GM21825 (cell line): ENCODE measurements at regions not wholly inside any gene's neighbourhood (a gene's known extent, or its start where the extent isn't known, plus 50 kb on each side); places are given as distances from the start of the nearest gene placed in this dataset.

ENCODE experiments used
- ATAC-seq: cut with Tn5 transposase; IDR thresholded peaks from one replicate; pipeline ENCODE4 v1.9.1; 2021; ENCODE audit warnings: mild to moderate bottlenecking, moderate library complexity; ENCODE audit not compliant: unreplicated experiment

DNA sequence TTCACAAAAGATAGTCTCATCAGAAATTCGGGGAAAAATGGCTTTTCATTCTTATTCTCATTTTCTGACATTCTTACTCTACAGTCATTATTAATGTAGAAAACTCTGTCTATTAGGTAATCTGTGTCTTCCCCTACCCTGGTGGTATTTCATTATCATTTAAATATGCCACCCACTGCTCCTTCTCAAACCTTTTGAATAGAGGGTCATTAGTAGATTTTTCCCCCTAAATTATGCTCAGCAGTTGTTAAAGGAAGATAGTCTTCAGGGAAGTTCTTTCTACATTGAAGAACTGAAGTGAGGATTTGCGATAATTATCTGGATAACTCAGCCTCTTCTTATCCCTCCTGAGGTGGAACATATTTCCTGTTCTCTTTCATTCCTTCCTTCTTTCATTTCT, 989.5 kb upstream of the RBFOX1 start:
- no peak for ATAC-seq

DNA sequence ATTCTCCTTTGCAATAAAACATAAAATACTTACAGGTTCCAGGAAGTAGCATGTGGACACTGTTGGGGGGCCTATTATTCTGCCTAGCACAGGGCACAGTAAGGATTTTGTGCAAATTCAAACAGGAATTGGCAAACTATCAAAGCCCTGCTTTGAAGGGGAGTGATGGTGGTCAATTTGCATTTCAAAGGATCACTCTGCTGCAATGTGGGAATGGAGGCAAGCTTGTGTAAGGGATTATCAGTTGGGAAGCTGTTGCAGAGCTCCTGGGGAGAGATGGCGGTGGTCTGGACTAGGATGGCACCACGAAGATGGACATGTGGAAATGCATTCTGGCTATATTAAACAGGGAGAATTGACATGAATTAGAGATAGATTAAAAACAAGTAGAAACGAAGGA, 990.7 kb upstream of the RBFOX1 start:
- ATAC-seq, result no peak

DNA sequence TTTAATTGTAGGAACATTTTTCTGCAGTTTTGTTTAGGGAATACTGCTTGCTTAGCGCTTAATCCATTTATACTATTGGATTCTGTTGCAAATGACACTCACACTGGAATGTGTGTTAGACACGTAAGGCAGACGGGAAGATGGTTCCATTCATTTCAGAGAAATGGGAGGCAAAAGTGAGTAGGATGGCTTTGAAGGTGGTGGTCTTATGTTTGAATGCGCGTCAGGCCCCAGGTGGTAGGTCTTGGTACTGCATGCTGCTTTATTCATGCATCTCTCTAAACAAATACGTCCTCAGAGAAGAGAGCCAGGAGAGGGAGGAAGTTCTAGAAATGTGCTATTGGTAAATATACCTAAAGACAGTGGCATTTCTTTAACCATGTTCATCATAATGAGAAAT, 997.6 kb upstream of the RBFOX1 start:
- no peak for ATAC-seq

DNA sequence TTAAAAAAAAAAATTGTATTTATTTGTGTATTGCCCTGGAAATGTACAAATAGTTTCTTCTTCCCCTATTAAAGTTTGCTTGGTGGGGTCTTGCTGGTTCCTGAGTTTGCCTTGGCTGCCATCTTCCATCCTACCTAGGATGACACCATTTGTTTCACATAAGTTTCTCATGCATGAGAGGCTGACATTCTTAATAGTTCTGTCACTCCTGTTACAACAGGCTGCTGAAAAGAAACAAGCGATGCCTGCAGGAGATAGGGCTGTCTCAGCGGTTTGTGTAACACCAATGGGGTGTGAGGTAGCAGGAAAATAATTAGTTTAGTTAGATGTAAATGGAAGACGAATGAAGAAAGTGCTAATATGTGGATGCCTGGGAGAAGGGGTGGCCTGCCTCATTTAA, 1000.9 kb upstream of the RBFOX1 start:
- no peak for ATAC-seq

DNA sequence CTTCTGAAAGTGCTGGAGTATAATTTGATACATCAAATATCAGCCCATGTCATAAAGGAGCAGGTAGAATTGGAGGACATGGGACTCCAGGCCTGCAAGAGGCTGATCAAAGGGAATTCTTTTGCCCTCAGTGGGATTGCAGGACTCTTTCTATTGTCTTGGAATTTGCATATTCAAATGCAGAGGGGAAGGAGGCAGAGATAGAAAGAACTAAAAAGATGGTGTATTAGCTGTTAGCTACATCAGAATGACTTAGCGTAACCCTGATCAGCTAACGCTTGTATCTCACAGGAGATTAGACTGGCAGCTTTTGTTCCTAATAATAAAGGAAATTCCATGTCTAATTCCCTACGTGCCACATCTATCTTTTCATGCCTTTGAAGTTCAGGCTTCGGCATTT, 1014.7 kb upstream of the RBFOX1 start:
- no peak for ATAC-seq

DNA sequence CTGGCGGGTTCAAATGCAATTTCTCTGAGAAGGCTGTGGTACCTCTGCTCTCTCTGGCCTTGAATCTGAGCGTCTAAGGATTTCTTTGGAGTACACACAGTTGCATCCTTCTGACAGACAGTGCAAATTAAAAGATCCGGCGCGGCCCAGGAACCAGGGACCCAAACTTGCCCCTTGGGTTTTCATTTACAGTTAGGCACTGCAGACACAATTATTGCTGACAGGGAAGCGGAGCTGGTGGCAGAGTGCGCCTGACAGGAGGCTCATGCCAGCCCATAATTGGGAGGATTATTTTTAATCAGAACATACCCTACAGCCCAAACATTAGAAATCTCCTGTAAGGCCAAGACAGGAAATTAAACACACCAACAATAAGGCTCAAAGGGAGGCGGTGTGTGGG, 1023.4 kb upstream of the RBFOX1 start:
- no peak for ATAC-seq

DNA sequence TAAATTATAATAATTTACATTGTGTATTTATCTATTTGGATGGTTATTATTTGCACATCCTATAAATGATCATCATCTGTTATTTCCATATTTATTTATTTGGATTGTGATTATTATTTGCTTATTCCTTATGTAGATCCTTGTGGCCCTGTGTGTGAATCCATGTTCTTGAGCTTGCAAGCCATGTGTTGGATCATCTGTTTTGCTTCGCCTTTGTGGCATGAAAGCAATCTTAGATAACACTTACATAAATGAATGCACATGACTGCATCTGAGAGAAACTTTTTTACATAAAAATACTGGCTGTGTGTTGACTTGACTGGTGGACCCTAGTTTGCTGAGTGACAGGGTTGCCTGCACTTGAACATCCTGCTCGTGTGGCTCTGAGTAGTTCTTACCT, 1024.5 kb upstream of the RBFOX1 start:
- ATAC-seq, result no peak

DNA sequence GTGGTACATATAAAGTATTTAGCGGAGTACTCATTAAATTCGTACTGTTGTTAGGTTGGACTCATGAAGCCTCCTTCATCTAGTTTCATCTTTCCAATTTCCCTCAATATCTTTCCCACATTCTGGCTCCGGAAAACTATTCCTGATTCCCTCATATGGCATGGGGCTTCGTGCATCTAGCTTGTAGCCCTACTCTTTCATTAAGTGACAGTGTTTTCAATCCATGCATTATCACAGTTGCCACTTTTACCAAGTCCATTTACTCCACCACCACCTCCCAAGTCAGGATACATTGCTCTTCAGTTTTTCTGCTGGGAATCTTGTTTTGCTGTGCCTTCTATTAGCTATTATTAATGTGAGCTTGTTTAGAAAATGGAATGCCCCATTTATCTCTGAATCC, 1032.1 kb upstream of the RBFOX1 start:
- no peak for ATAC-seq

DNA sequence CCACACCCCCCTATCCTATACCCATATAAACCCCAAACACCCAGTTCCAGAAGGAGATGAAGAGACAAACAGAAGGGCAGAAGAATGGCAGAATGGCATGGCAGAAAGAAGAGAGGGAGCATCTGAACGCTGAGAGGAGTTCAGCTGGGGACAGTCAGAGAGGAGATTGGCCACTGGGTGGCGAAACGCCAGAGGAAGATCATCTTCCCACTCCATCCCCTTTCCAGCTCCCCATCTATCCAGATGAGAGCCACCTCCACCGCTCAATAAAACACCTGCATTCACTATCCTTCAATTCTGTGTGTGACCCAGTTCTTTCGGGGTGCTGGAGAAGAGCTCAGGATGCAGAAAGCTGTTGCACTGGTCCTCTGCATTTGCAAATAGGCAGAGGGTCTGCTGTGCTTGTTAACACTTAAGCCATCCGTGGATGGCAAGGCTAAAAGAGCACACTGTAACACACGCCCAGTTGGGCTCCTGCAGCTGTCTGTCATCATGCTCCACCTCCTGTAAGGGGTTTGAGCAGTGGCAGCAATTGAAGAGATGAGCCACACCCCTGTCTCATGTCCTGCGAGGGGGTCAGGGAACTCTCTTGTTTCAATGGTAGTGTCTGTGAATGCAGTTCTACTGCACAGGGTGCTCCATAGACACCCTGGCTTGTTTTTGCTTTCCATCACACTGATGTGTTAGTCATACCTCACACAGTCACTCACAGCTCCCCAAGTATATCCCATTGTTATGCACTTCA, 1034.8 kb upstream of the RBFOX1 start:
- ATAC-seq, result no peak

DNA sequence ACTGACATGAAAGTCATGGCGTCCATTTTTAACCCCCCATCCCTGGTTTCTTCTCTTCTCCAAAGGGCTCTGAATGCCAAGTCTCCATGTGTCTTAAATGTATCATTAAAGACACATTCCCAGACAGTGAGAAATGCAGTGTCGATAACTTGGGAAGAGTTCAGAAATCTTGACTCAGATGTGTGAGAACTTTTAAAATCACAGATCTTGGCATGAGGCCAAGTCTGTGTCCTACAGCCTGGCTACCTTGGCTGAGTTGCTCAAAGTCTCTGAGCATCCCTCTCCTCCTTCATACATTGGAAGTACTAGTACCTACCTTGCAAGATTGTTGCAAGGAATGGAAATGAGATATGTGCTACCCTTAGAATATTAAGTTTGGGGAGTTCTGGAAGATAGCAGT, 1046.5 kb upstream of the RBFOX1 start:
- ATAC-seq, result no peak

DNA sequence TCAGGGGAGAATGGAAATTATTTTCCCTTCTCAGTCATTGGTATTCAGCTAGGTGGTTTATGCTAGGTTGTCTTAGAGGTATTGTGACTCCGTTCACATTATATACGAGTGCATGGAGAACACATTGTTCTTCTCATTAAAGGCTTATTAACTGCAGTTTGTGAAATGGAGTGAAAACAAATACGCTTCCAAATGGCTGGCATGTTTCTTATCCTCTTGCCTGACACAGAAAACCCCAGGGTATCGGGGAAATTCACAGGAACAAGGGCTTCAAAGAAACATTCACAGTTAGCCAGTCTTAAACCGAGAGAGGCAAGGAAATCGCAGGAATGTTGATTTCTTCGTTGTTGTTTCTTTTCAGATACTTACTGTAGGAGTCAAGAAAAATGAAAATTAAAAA, 1047.9 kb upstream of the RBFOX1 start:
- ATAC-seq, result no peak

DNA sequence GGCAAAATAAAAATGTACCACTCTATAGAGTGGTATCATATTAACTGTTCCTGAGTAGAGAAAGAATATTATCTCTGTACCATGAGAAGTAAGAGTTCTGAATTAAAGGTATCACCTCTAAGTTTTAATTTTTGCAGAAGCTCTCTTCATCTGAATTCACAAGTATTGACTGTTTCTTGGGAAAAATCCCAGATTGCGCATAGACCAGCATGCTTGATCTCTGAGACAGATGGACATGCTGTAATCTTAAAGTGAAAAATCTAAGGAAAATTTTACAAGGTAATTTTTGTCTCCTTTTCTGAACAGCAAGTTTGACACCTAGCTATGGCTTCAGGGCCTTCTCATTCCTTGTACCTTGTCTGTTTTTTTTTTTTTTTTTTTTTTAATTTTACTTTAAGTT, 1050.7 kb upstream of the RBFOX1 start:
- no peak for ATAC-seq

DNA sequence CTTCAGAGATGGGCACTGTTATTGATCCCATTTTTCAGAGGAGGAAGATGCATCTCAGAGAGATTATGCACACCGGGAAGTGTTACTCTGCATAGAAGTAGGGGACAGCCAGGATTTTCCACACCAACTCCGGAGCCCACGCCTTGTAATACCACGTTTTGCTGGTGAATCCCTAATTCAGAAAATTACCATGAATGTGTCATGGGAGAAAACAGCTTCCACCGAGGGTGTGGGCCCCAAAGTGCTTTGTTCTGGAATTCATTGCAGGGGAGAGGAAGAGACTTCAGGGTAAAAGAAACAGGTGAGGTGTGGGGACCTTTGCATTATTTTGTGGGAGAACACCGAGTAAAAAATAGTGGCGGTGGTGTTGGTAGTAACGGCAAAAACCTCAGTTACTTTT, 1051.4 kb upstream of the RBFOX1 start:
- ATAC-seq, result no peak

DNA sequence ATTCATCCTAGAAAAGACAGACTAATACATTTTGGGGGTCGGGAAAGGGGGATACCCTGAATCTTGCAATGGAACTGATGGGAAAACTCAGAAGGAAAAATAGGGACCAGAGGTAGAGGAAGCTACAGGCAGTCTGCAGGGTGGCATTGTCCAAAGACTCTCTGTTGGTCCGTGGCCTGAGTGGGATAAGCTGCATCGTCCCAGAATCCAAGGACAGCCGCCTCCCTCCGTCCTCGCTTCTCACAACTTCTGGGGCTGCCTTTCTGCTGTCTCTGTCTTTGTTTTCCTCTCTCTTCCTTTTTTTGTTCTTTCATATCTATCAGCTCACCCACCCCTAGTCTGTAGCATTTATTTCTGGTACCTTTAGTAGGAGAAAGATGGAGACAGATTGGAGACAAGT, 1052.6 kb upstream of the RBFOX1 start:
- ATAC-seq, result no peak

DNA sequence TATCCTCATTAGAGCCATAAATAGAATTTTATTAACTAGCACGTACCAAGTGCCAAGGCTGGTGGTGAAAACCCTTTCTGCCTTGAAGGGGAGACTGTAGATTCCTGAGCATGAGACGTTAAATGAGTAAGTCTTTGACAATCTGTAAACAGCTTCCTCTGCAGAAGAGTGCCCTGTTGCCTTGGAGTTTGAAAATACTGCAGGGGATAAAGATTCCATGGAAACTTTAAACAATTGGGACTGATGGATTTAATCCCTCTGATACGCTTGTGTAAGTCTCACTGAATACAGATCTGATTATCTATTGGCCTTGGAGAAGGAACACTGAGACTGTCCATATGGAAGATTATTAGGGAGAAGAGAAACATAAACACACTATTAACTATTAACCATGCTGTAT, 1053.4 kb upstream of the RBFOX1 start:
- ATAC-seq, result no peak

DNA sequence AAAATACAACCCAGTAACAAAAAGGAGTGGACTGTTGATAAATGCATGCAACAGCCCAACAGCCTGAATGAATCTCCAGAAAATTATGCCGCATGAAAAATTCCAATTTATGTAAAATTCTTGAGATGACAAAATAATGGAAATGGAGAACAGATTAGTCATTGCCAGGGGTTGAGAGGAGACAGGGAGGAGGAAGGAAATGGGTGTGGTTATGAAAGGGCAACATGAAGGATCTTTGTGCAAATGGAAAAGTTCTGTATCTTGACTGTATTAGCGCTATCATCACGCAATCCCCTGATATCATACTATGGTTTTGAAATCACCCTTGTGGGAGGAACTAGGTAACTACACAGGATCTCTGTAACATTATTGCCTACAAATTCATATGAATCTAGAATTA, 1058.3 kb upstream of the RBFOX1 start:
- ATAC-seq, result no peak

DNA sequence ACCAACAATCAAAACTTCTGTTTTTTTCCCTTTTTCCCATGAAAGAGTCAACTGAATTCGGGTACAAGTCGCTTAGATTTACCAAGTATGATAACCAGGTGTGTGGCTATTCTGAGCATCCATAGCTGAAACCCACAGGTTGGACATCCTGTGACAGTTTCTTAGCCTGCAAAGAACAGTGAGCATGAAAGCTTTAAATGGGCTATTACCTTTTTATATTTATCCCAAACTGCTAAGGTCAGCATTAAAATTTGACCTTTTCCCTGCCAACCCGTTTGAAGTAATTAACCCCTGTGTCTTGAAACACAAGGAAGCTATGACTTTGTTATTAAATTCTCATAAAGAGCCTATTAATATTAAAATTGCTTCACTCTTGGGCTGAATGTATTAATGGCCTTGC, 1065.0 kb upstream of the RBFOX1 start:
- no peak for ATAC-seq

DNA sequence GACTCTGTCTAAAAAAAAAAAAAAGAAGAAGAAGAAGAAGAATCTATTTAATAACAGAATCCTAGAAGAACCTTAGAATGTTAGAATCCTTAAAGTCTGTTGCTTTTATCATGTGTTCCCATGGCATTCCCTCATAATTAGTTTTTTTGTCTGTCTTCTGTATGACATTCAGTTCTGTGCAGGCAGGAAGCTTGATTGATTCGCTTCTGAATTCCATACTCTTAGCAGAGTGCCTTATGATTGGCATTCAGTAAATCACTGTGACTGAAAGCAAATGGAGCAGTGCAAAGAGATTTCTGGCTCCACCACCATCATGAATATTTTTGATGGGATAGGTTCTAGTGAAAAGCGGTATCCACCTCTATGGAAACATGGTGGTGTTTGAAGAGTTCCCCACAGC, 1065.9 kb upstream of the RBFOX1 start:
- ATAC-seq, result no peak

DNA sequence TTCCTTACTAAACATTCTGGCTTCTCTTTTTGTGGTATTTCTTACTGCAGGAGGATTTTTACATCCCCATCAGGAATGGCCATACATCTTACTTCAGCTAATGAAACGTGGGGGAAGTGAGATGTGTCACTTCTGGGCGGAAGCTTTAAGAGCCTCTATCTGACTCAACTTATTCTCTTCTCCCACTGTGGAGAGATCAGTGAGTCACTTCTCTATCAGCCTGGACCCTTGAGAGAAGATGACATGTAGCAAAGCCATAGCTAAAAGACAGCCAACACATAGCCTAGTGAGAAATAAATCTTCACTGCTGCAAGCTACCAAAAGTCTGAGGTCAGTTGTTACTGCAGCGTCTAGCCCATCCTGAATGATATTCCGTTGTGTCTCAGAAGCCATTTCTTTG, 1066.7 kb upstream of the RBFOX1 start:
- no peak for ATAC-seq

DNA sequence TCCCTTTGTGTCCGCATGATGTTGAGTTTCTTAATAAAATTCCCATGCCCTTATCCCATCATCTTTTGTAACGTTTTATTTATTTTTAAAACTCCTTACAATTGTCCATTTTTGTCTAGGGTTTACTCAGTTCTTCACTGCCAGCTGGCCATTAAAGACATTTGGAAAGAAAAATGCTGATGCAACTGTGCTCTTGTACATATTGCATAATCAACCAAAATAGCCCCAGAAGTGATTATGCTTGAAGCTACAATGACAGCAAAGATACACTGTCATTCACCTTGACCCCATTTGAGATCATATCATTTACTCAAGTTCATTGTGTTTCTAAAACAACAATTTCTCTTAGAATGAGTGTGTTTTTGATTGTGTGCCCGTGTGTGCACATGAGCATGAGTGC, 1074.6 kb upstream of the RBFOX1 start:
- no peak for ATAC-seq

DNA sequence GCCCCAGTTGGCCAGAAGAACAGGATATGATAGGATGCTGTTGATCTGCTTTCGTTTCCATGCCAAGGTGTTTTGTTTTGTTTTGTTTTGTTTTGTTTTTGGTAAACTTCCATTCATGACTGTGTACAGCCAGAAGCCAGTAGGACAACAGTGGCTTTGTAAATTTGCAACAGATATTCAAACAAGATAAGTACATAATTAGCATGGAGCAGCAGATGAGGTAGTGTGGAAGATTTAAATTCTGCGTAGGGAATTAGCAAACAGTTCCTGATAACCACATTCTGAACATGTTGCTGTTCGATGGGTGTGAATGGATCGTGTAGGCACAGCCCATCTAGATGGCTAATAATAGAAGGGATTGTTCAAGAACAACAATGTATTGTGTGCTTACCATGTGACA, 1080.1 kb upstream of the RBFOX1 start:
- no peak for ATAC-seq

DNA sequence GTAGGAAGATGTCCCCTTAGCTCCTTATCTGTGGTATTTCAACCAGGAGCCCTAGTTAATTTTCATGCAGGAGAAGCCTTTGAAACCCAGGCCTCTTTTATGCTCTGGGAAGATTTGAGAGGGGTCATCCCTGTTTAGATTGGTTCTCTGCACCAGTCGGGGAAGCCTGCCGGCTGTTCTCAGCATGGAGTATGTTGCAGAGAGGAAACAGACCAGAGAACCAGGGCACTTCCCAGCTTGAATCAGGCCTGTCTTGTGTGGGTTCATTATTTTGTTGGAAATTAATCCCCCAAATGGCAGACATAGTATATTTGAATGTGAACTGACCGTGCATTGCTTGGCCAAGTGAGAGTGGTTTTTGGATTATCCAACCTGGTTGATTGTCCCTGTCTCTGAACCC, 1082.1 kb upstream of the RBFOX1 start:
- ATAC-seq, result no peak

DNA sequence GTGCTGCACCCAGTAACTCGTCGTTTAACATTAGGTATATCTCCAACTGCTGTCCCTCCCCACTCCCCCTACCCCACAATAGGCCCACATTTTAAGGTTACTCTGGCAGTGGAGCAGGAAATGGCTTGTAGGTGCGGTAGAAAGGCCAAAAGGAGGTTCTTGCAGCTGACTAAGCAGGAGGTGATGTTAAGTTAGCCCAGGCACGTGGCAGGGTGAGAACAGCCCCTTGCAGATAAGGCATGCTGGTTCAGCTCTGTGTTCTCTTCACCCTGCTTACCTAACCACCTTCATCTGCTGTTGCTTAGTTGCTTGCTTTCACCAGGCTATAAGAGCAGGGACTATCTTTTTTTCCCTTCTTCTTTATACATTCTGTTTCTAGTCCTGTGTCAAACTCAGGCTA, 1082.8 kb upstream of the RBFOX1 start:
- no peak for ATAC-seq

DNA sequence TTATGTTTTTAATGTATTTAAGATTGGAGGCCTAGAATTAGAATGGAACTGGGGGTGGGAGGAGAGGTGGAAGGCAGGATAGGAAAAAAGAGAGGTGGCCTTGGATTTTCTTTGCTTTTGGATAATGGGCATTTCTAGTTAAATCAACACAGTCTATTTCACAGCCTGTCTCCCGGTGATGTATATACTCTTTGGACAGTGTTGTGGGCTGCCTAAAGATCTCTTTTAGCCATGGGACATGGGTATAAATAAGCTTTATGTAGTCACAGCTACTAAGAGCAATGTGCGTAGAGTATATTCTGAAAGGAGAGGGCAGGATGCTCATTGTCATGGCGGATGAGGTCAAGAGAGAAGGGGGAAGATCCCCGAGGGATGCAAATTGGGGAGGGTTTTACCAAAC, 1084.4 kb upstream of the RBFOX1 start:
- no peak for ATAC-seq
